Osteocyte (in vitro differentiated cells): ENCODE measurements at regions not wholly inside any gene's neighbourhood (a gene's known extent, or its start where the extent isn't known, plus 50 kb on each side); places are given as distances from the start of the nearest gene placed in this dataset.
A peak's percentile ranks its signal among the peaks of the same experiment; 100 is the strongest.

Source experiments
- DNase-seq: peaks from one replicate; pipeline ENCODE4 v3.0.0; 2021; ENCODE audit warnings: mixed read lengths; ENCODE audit not compliant: unreplicated experiment; ENCODE audit errors: extremely low spot score
- H3K27ac Mint-ChIP-seq: one replicate; pipeline ENCODE4 v1.8.0; 2021; ENCODE audit warnings: mild to moderate bottlenecking, mixed read lengths; ENCODE audit not compliant: unreplicated experiment
- H3K27me3 Mint-ChIP-seq: one replicate; pipeline ENCODE4 v1.8.0; 2021; ENCODE audit warnings: mixed read lengths; ENCODE audit not compliant: unreplicated experiment
- H3K36me3 Mint-ChIP-seq: one replicate; pipeline ENCODE4 v1.8.0; 2021; ENCODE audit warnings: mixed read lengths; ENCODE audit not compliant: unreplicated experiment
- H3K4me1 Mint-ChIP-seq: one replicate; pipeline ENCODE4 v1.8.0; 2021; ENCODE audit warnings: mixed read lengths; ENCODE audit not compliant: unreplicated experiment
- H3K4me3 Mint-ChIP-seq: one replicate; pipeline ENCODE4 v1.8.0; 2021; ENCODE audit warnings: mild to moderate bottlenecking, moderate library complexity, mixed read lengths; ENCODE audit not compliant: unreplicated experiment
- H3K9me3 Mint-ChIP-seq: one replicate; pipeline ENCODE4 v1.8.0; 2021; ENCODE audit warnings: mixed read lengths; ENCODE audit not compliant: unreplicated experiment
- CTCF ChIP-seq: fragments of 200-600 bp; sonication (generic); IDR thresholded peaks from 2 replicates; pipeline ENCODE4 v1.5.0; 2021; ENCODE audit warnings: antibody characterized with exemption, mild to moderate bottlenecking, moderate library complexity

GRCh38 chr12:102735104-102735503 is 181.9 kb downstream of the PAH start:
- H3K27ac Mint-ChIP-seq: no peak overlapping the region
- no peaks in the 10 kb centered on the region for H3K27me3 Mint-ChIP-seq
- DNase-seq: no peak
- H3K4me1 Mint-ChIP-seq: peaks cover 6% of the 10 kb centered on the region
- H3K36me3 Mint-ChIP-seq: no peaks in the 10 kb centered on the region
- TF ChIP-seq CTCF: no peak
- peaks cover 5% of the 10 kb centered on the region for H3K9me3 Mint-ChIP-seq
- no peak overlapping the region for H3K4me3 Mint-ChIP-seq

GRCh38 chr12:102730996-102731395 is 186.0 kb downstream of the PAH start:
- no peak for DNase-seq
- TF ChIP-seq CTCF: no peak
- Mint-ChIP-seq H3K4me1 (peaks cover 12% of the 10 kb centered on the region), H3K36me3 (no peaks in the 10 kb centered on the region), H3K9me3 (no peaks in the 10 kb centered on the region), H3K4me3 (no peak overlapping the region), H3K27me3 (no peaks in the 10 kb centered on the region), H3K27ac (no peak overlapping the region)

GRCh38 chr12:102728506-102729242 is 188.4 kb downstream of the PAH start:
- no peaks in the 10 kb centered on the region for H3K36me3 Mint-ChIP-seq
- DNase-seq: no peak
- H3K27ac Mint-ChIP-seq: no peak overlapping the region
- H3K27me3 Mint-ChIP-seq: no peaks in the 10 kb centered on the region
- no peak overlapping the region for H3K4me3 Mint-ChIP-seq
- TF ChIP-seq CTCF: no peak
- H3K4me1 Mint-ChIP-seq: peaks cover 12% of the 10 kb centered on the region
- no peaks in the 10 kb centered on the region for H3K9me3 Mint-ChIP-seq

- TF ChIP-seq CTCF: no peak
- H3K36me3 Mint-ChIP-seq: no peaks in the 10 kb centered on the region
- H3K27me3 Mint-ChIP-seq: no peaks in the 10 kb centered on the region
- peaks cover 12% of the 10 kb centered on the region for H3K4me1 Mint-ChIP-seq
- H3K27ac Mint-ChIP-seq: peak overlapping the region; percentile 64
- H3K9me3 Mint-ChIP-seq: no peaks in the 10 kb centered on the region
- no peak overlapping the region for H3K4me3 Mint-ChIP-seq
- DNase-seq: no peak
These were observed 190.4 kb downstream of the PAH start for GRCh38 chr12:102726686-102727085.

- no peaks in the 10 kb centered on the region for H3K36me3 Mint-ChIP-seq
- no peak for TF ChIP-seq CTCF
- no peak overlapping the region for H3K27ac Mint-ChIP-seq
- H3K27me3 Mint-ChIP-seq: no peaks in the 10 kb centered on the region
- H3K9me3 Mint-ChIP-seq: peaks cover 4% of the 10 kb centered on the region
- H3K4me3 Mint-ChIP-seq: no peak overlapping the region
- no peak for DNase-seq
- H3K4me1 Mint-ChIP-seq: peaks cover 8% of the 10 kb centered on the region
These were observed 194.9 kb downstream of the PAH start for GRCh38 chr12:102722147-102722546.
